WI38 (cell line): ENCODE measurements at regions not wholly inside any gene's neighbourhood (a gene's known extent, or its start where the extent isn't known, plus 50 kb on each side); places are given as distances from the start of the nearest gene placed in this dataset.
"Not testable (repeated sequence)": the region's sequence is repeated elsewhere in the genome, so short reads cannot be mapped to it uniquely, and the experiment has no call there.

Experiments
- H3K4me3 ChIP-seq: 2 replicates; pipeline ENCODE4 v1.5.1; 2011; ENCODE audit warnings: low read depth, mild to moderate bottlenecking, control low read depth, low read length
- CTCF ChIP-seq: IDR thresholded peaks from 2 replicates; pipeline ENCODE4 v1.5.1; 2012; ENCODE audit warnings: low read depth, mild to moderate bottlenecking, control low read depth, low read length

DNA sequence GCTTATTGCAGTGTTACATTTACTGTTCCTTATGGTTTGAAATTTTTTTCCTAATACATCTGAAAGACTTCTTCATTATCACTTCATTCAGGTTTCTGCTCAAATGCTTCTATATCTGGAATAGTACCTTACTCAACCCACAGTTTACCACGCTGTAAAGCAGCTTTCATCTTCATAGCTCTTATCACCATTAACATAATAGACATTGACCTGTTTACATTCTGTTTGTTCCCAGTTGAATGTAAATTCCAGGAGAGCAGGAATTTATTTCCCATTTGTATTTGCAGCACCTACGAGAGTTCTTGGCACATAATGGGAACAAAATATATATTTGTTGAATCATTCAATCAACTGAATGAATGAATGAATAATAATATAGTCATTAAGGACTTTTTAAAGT, 844.6 kb upstream of the ROBO1 start:
- no peak overlapping the region for H3K4me3 ChIP-seq
- TF ChIP-seq CTCF: no peak

DNA sequence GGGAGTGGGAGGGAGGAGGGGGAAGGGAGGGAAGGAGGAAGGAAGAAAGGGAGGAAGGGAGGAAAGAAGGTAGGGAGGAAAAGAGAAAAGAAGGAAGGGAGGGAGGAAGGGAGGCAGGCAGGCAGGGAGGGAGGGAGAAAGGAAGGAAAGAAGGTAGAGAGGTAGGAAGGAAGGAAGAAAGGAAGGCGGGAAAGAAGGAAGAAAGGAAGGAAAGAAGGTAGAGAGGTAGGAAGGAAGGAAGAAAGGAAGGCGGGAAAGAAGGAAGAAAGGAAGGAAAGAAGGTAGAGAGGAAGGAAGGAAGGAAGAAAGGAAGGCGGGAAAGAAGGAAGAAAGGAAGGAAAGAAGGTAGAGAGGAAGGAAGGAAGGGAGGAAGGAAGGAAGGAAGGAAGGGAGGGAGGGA, 840.3 kb upstream of the ROBO1 start:
- not testable (repeated sequence) for H3K4me3 ChIP-seq

DNA sequence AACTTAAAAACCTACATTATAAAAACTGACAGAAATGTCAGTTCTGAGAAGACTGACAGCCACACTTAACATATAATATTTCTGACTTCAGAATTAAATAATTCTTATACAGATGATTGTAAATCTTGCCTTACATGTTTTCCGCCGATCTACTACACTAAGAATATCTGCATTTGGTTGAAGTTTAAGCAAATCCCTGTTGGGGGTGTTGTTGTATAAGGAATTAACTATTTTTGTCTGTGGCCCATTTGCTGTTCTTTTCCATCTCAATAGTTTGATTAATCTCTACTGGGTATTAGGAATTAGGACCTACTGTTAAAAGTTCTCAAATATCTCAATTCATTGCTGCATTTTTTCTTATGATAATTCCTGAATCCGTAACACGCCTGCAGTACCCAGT, 838.3 kb upstream of the ROBO1 start:
- H3K4me3 ChIP-seq: no peak overlapping the region
- TF ChIP-seq CTCF: no peak

DNA sequence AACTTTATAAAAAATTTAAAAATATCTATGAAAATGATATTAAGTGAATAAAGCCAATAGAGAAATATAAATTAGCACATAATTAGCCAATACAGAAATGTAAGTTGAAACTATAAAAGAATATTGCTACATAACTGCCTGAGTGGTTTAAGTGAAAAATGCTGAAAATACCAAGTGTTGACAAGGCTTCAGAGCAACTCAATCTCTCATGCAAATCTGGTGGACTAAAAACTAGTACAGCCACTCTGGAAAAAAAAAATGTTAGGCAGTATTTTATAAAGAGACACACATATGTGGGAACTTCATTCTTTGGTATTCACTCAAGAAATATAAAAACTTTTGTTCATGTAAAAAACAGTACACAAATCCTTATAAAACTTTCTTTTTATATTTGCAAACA, 833.7 kb upstream of the ROBO1 start:
- no peak overlapping the region for H3K4me3 ChIP-seq
- TF ChIP-seq CTCF: no peak

DNA sequence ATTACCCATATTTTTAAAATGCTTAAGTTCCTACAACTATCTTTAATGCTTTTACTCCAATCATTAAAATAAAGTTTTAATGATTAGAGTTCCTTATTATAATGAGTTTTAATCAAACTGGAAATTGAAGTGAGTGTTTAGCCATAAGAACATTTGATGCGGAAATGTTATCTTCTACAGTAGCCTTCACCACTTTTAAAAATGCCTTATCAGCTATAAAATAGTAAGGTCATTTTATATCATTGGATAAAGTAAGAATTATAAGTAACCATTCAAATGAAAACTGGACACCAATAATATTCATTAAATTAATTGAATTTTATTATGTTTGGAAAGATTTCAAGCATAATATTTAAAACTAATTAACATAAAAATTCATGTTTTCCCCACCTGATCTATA, 825.0 kb upstream of the ROBO1 start:
- H3K4me3 ChIP-seq: no peak overlapping the region
- TF ChIP-seq CTCF: no peak

GRCh38 chr3:80586338-80586737, 818.5 kb upstream of the ROBO1 start:
- TF ChIP-seq CTCF: no peak
- H3K4me3 ChIP-seq: no peak overlapping the region

GRCh38 chr3:80580146-80580545, 812.3 kb upstream of the ROBO1 start:
- no peak overlapping the region for H3K4me3 ChIP-seq
- TF ChIP-seq CTCF: no peak

- H3K4me3 ChIP-seq: no peak overlapping the region
- no peak for TF ChIP-seq CTCF
Measured at GRCh38 chr3:80564391-80564790, 796.6 kb upstream of the ROBO1 start.
